Neural cell (in vitro differentiated cells): ENCODE measurements at regions not wholly inside any gene's neighbourhood (a gene's known extent, or its start where the extent isn't known, plus 50 kb on each side); places are given as distances from the start of the nearest gene placed in this dataset.

Experiments used
- H2AFZ ChIP-seq: fragments of 200-600, 300-800 bp; sonication (generic), shearing (Covaris generic); 2 replicates; pipeline ENCODE4 v1.6.0; 2014; ENCODE audit warnings: low read depth, mild to moderate bottlenecking, antibody characterized with exemption, low read length, moderate library complexity
- H3F3A ChIP-seq: fragments of 200-600 bp; shearing (Covaris generic); 2 replicates; pipeline ENCODE4 v1.6.1; 2016; ENCODE audit warnings: mild to moderate bottlenecking, moderate library complexity, mixed read lengths, antibody characterized with exemption, low read length; ENCODE audit not compliant: insufficient read depth, poor library complexity, severe bottlenecking
- H3K27ac ChIP-seq: fragments of 200-600, 300-800 bp; sonication (generic), shearing (Covaris generic); 2 replicates; pipeline ENCODE4 v1.5.1; 2014; ENCODE audit warnings: mild to moderate bottlenecking, low read length, moderate library complexity
- H3K27me3 ChIP-seq: fragments of 300-800, 200-600 bp; sonication (generic), shearing (Covaris generic); 2 replicates; pipeline ENCODE4 v1.6.0; 2014; ENCODE audit warnings: mild to moderate bottlenecking, low read depth, low read length, moderate library complexity; ENCODE audit not compliant: insufficient read depth
- H3K36me3 ChIP-seq: fragments of 300-800, 200-600 bp; sonication (generic), shearing (Covaris generic); 2 replicates; pipeline ENCODE4 v1.5.1; 2014; ENCODE audit warnings: mild to moderate bottlenecking, antibody characterized with exemption, low read length, moderate library complexity; ENCODE audit not compliant: insufficient read depth
- H3K4me2 ChIP-seq: fragments of 300-800, 200-600 bp; sonication (generic), shearing (Covaris generic); 2 replicates; pipeline ENCODE4 v1.6.0; 2014; ENCODE audit warnings: mild to moderate bottlenecking, low read length
- H3K4me3 ChIP-seq: fragments of 300-800, 200-600 bp; sonication (generic), shearing (Covaris generic); 2 replicates; pipeline ENCODE4 v1.5.1; 2014; ENCODE audit warnings: mild to moderate bottlenecking, low read length, moderate library complexity
- H3K79me2 ChIP-seq: fragments of 200-600 bp; shearing (Covaris generic); replicated peaks from 2 replicates; pipeline ENCODE4 v1.6.0; 2014; ENCODE audit warnings: mild to moderate bottlenecking, low read length, moderate library complexity; ENCODE audit not compliant: insufficient read depth
- H3K9ac ChIP-seq: fragments of 300-800, 200-600 bp; sonication (generic), shearing (Covaris generic); 2 replicates; pipeline ENCODE4 v1.6.1; 2016; ENCODE audit warnings: mild to moderate bottlenecking, low read length, mixed read lengths
- H3K9me2 ChIP-seq: fragments of 200-600 bp; shearing (Covaris generic); 2 replicates; pipeline ENCODE4 v1.6.1; 2016; ENCODE audit warnings: mild to moderate bottlenecking, low read length, mixed read lengths; ENCODE audit not compliant: insufficient read depth
- H3K9me3 ChIP-seq: fragments of 200-600, 300-800 bp; sonication (generic), shearing (Covaris generic); 2 replicates; pipeline ENCODE4 v1.6.1; 2016; ENCODE audit warnings: mild to moderate bottlenecking, mixed run types, low read length, moderate library complexity, mixed read lengths
- H4K20me1 ChIP-seq: fragments of 200-600 bp; shearing (Covaris generic); 2 replicates; pipeline ENCODE4 v1.6.1; 2016; ENCODE audit warnings: mild to moderate bottlenecking, mixed run types; ENCODE audit not compliant: insufficient read depth
- CTCF ChIP-seq: fragments of 450-650 bp; IDR thresholded peaks from 2 replicates; pipeline ENCODE4 v1.5.1; 2014; ENCODE audit warnings: antibody characterized with exemption, mild to moderate bottlenecking, moderate library complexity; ENCODE audit not compliant: poor library complexity, severe bottlenecking
- EP300 ChIP-seq: fragments of 450-650 bp; conservative IDR thresholded peaks from 2 replicates; pipeline ENCODE4 v1.6.1; 2014; ENCODE audit warnings: antibody characterized with exemption, mild to moderate bottlenecking, moderate library complexity; ENCODE audit not compliant: poor library complexity, severe bottlenecking
- EZH2 ChIP-seq: fragments of 200-600, 300-800 bp; shearing (Covaris generic), sonication (generic); IDR thresholded peaks from 2 replicates; pipeline ENCODE4 v1.6.1; 2014; ENCODE audit warnings: antibody characterized with exemption, low read length, borderline replicate concordance, mild to moderate bottlenecking; ENCODE audit not compliant: insufficient read depth, poor library complexity, severe bottlenecking
- MXI1 ChIP-seq: fragments of 450-650 bp; conservative IDR thresholded peaks from 2 replicates; pipeline ENCODE4 v1.6.1; 2014; ENCODE audit warnings: antibody characterized with exemption, mild to moderate bottlenecking; ENCODE audit not compliant: poor library complexity, severe bottlenecking
- POLR2AphosphoS5 ChIP-seq: IDR thresholded peaks from 2 replicates; pipeline ENCODE4 v1.6.1; 2012
- RAD21 ChIP-seq: fragments of 450-650 bp; conservative IDR thresholded peaks from 2 replicates; pipeline ENCODE4 v1.6.1; 2014; ENCODE audit warnings: antibody characterized with exemption, mild to moderate bottlenecking, moderate library complexity
- REST ChIP-seq: IDR thresholded peaks from 2 replicates; pipeline ENCODE4 v1.6.1; 2012; ENCODE audit warnings: borderline replicate concordance
- SMC3 ChIP-seq: fragments of 450-650 bp; conservative IDR thresholded peaks from 2 replicates; pipeline ENCODE4 v1.6.1; 2014; ENCODE audit warnings: antibody characterized with exemption, mild to moderate bottlenecking, moderate library complexity; ENCODE audit not compliant: poor library complexity
- TAF1 ChIP-seq: IDR thresholded peaks from 2 replicates; pipeline ENCODE4 v1.6.1; 2012; ENCODE audit warnings: low read depth

- H3F3A ChIP-seq = no peaks in the 10 kb centered on the region
- no peaks in the 10 kb centered on the region for H3K9me3 ChIP-seq
- no peak overlapping the region for H3K4me2 ChIP-seq
- no peaks in the 10 kb centered on the region for H3K79me2 ChIP-seq
- no peak overlapping the region for H3K27ac ChIP-seq
- no peaks in the 10 kb centered on the region for H3K36me3 ChIP-seq
- no peaks in the 10 kb centered on the region for H3K9me2 ChIP-seq
- no peak overlapping the region for H3K9ac ChIP-seq
- no peak overlapping the region for H3K4me3 ChIP-seq
- TF ChIP-seq POLR2AphosphoS5 (peak; percentile 18), MXI1 (no peak), SMC3 (no peak), RAD21 (no peak)
- no peaks in the 10 kb centered on the region for H4K20me1 ChIP-seq
- no peaks in the 10 kb centered on the region for H3K27me3 ChIP-seq
- H2AFZ ChIP-seq = no peak overlapping the region
These were observed 1265.5 kb downstream of the PCDH9 start for GRCh38 chr13:65964672-65965071.

DNA sequence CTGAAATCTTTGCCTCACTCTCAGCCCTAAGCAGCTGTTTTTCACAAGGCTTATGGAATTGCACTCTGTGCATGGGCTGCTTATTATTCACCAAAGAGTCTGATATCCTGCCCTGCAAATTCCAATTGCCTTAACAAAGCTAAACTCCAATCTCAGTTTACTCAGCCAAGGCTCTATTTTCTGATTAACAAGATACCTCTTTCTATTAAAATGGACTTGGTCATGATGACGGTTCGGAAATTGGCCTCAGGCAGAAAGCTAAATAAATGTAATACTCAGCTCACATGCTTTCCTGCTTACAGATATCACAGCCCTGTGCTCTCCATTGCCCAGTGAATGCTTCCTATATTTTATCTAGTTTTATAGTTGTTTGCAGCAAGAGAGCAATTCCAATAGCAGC lies 1270.8 kb downstream of the PCDH9 start:
- Histone ChIP-seq H3K79me2 (no peaks in the 10 kb centered on the region), H3K9me2 (no peaks in the 10 kb centered on the region), H3K9me3 (peaks cover 1% of the 10 kb centered on the region), H3F3A (no peaks in the 10 kb centered on the region), H3K27me3 (no peaks in the 10 kb centered on the region), H3K27ac (no peak overlapping the region), H3K4me2 (no peak overlapping the region), H2AFZ (no peak overlapping the region), H3K9ac (no peak overlapping the region), H3K4me3 (no peak overlapping the region), H3K36me3 (no peaks in the 10 kb centered on the region), H4K20me1 (no peaks in the 10 kb centered on the region)
- TF ChIP-seq POLR2AphosphoS5 (no peak), SMC3 (no peak), EZH2 (no peak), CTCF (no peak), EP300 (no peak), TAF1 (no peak), RAD21 (no peak), REST (no peak), MXI1 (no peak)

DNA sequence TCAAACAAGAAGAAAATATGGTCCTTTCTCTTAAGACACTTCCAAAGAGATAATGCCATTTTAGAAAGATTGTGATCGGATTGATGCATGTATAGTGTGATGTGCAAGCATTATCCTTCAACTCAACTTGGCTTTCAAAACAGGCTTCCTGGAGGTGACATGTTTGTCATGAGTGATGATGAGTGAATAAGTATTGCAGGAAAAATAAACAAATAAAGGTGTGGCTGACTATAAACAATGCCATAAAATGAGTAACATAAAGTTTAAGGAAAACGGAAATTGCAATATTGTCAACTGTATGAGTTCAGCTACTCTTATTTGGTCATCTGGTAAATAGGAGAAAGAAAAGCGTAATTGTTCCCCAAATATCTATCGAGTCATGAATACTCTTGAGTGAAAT lies 1283.7 kb downstream of the PCDH9 start:
- no peaks in the 10 kb centered on the region for H3F3A ChIP-seq
- H3K27me3 ChIP-seq = no peaks in the 10 kb centered on the region
- no peak overlapping the region for H3K4me2 ChIP-seq
- H3K9ac ChIP-seq = no peak overlapping the region
- TF ChIP-seq SMC3 = no peak
- TF ChIP-seq CTCF = no peak
- no peak for TF ChIP-seq POLR2AphosphoS5
- no peaks in the 10 kb centered on the region for H4K20me1 ChIP-seq
- no peak overlapping the region for H2AFZ ChIP-seq
- H3K9me3 ChIP-seq = no peaks in the 10 kb centered on the region
- H3K9me2 ChIP-seq = no peaks in the 10 kb centered on the region
- H3K36me3 ChIP-seq = no peaks in the 10 kb centered on the region
- H3K27ac ChIP-seq = no peak overlapping the region
- H3K4me3 ChIP-seq = no peak overlapping the region
- H3K79me2 ChIP-seq = no peaks in the 10 kb centered on the region
